ENCODE measurements at regions not wholly inside any gene's neighbourhood (a gene's known extent, or its start where the extent isn't known, plus 50 kb on each side); places are given as distances from the start of the nearest gene placed in this dataset.

DNA sequence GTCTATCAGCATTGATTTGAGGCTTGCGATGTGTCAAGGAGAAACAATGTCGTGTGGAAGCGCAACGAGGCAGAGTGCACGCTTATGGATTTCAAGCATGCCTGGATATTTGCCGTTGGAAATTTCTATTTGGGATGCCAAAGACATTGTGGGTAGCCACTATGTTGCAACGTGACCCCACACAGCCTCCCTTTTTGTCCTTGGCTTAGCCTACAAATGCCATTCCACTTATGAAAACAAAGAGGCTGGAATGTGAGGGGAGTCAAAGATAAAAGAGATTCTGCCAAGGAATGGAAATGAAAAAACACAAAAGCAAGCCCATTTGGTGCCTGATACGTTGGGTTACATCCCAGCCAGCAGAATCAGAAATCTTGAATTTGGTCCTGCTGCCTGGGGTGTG lies 721.2 kb downstream of the GALR1 start:
- TF ChIP-seq, protein P1, sequence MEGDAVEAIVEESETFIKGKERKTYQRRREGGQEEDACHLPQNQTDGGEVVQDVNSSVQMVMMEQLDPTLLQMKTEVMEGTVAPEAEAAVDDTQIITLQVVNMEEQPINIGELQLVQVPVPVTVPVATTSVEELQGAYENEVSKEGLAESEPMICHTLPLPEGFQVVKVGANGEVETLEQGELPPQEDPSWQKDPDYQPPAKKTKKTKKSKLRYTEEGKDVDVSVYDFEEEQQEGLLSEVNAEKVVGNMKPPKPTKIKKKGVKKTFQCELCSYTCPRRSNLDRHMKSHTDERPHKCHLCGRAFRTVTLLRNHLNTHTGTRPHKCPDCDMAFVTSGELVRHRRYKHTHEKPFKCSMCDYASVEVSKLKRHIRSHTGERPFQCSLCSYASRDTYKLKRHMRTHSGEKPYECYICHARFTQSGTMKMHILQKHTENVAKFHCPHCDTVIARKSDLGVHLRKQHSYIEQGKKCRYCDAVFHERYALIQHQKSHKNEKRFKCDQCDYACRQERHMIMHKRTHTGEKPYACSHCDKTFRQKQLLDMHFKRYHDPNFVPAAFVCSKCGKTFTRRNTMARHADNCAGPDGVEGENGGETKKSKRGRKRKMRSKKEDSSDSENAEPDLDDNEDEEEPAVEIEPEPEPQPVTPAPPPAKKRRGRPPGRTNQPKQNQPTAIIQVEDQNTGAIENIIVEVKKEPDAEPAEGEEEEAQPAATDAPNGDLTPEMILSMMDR (IDR thresholded peaks at IDR 0.05 in 8 of 11, conservative IDR thresholded peaks at IDR 0.05 in 3 of 11), result no peak
- TF ChIP-seq POLR2A (IDR thresholded peaks at IDR 0.05), result no peak
- no peak for TF ChIP-seq POLR2AphosphoS5 (IDR thresholded peaks at IDR 0.05)

All from spleen (tissue), 7 donors.